H1 (cell line): ENCODE measurements at regions not wholly inside any gene's neighbourhood (a gene's known extent, or its start where the extent isn't known, plus 50 kb on each side); places are given as distances from the start of the nearest gene placed in this dataset.

Experiments
- E2F6 ChIP-seq: IDR thresholded peaks from 2 replicates; pipeline ENCODE4 v1.6.1; 2012; ENCODE audit warnings: inconsistent platforms
- YY1 ChIP-seq: IDR thresholded peaks from 2 replicates; pipeline ENCODE4 v1.6.1; 2011; ENCODE audit warnings: low read depth, mild to moderate bottlenecking, low read length

GRCh38 chr13:37187621-37188020, 82.2 kb upstream of the CSNK1A1L start (continued):
- no peak for TF ChIP-seq YY1
- no peak for TF ChIP-seq E2F6
